GM18867 (cell line): ENCODE measurements at regions not wholly inside any gene's neighbourhood (a gene's known extent, or its start where the extent isn't known, plus 50 kb on each side); places are given as distances from the start of the nearest gene placed in this dataset.

Experiments used
- ATAC-seq: cut with Tn5 transposase; IDR thresholded peaks from one replicate; pipeline ENCODE4 v1.9.1; 2021; ENCODE audit warnings: mild to moderate bottlenecking, moderate library complexity; ENCODE audit not compliant: unreplicated experiment

- ATAC-seq = no peak
These were observed 139.2 kb upstream of the NAMPT start for GRCh38 chr7:106423821-106424475.

- no peak for ATAC-seq
These were observed 138.3 kb upstream of the NAMPT start for GRCh38 chr7:106423111-106423510.

DNA sequence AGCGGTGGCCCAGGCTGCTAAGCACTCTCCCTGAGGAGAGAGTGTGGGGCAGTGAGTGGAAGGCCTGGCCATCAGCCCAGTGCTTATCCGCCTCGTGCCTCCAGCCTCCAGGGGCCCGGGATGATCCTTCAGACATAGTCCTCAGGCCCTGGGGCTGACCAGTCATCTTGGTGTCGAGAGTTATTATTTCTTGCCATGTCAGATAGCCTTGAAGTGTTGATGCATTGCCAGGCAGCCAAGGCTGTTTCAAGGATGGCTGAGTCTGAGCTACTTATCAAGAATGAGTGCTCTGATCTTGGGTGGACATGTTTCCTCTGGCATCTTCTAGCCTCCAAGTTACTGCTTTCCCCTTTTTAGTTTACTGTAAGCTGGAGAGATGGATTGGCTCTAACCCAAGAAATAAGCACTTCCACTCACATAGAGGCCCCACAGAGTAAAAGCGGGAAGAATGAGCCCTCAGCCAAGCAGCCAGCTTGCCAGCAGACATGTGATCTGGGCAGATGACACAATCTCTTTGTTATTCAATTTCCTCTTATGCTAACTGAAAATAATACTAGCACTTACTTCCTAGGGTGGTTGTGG, 136.5 kb upstream of the NAMPT start:
- ATAC-seq = no peak

DNA sequence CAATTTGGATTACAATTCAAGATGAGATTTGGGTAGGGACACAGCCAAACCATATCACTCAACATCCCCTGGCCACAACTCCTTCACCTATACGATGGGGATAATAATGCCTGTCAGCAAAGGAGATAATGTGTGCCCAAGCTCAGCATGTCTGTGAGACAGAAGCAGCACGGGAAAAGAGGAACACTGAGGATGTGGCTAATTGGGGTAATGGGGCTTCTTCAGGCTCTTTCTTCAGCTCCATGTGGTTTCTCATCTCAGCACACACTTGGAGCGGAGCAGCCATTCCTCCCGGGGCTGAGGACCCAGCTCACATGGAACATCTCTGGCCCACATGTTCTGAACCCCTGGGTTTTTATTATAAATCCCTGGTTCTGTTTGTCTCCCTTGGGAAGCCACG, 136.0 kb upstream of the NAMPT start:
- ATAC-seq = no peak

- no peak for ATAC-seq
These were observed 135.4 kb upstream of the NAMPT start for GRCh38 chr7:106420210-106420609.

- no peak for ATAC-seq
These were observed 134.8 kb upstream of the NAMPT start for GRCh38 chr7:106419455-106420182.

DNA sequence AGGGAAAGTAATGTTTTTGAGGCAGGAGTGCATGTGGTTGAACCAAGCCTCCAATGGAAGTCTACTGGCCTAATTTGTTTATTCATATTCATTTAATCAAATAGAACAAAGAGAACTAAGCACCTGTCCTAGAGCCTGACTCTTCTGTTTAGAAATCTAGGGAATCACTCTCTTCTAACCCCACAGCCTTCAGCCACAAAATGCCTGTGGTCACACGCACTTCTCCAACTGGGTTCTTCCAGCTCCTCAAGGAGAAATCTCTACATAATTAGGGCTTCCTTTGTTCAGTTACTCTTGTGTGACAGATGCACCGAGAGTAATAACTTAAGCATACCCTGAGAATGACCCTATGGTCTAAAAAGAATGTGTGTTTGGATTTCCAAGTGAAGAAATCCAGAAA, 133.7 kb upstream of the NAMPT start:
- ATAC-seq = no peak

DNA sequence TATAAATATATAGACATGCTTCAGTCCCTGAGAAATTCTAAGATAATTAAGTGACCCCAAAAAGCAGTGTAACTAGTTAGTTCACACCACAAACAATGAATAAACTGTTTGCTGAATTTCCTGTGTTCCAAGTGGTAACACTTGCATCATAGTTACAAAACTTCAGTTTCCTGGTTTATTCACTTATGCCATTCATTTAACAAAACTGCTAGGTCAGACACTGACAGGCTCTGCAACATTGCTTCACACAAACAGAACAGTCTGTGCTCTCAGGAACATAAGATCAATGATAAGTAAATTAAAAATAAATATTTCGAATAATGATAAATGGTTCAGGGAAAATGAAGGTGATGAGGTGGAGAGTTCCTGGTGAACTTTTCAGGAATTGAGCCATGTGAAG, 133.3 kb upstream of the NAMPT start:
- no peak for ATAC-seq

GRCh38 chr7:106417273-106417902, 132.6 kb upstream of the NAMPT start:
- ATAC-seq = no peak

GRCh38 chr7:106416430-106416829, 131.6 kb upstream of the NAMPT start:
- no peak for ATAC-seq

DNA sequence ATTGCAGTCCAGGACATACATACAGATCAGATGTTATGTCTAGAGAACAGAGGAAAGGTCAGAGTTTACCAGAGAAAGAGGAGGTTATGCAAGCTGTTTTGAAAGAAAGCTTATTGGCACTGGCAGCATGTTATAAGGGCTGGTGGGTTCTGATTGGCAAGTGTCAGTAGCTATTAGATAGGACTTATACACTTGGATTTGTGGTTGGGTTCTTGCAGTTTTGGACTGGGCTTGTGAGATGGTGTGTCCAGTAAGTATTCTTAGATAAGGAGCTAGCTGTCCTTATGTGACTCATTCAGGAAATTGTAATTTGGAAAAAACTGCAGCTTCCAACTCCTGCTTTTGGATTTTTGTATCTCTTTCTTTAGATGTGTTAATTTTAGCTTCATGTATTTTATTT, 130.7 kb upstream of the NAMPT start:
- no peak for ATAC-seq

- ATAC-seq = no peak
These were observed 128.7 kb upstream of the NAMPT start for GRCh38 chr7:106413446-106413845.

DNA sequence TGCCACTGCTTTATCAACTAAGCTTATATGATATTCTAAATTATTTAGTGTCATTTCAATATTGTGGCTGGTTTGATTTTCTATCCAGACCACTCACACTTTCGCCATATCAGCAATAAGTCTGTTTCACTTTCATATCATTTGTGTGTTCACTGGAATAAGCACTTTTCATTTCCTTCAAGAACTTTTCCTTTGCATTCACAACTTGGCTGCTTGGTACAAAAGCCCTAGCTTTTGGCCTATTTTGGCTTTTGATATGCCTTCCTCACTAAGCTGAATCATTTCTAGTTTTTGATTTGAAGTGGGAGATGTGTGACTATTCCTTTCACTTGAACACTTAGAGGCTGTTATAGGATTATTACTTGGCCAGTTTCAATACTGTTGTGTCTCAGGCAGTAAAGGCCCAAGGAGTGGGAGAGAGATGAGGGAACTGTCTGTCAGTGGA, 120.9 kb upstream of the NAMPT start:
- no peak for ATAC-seq

DNA sequence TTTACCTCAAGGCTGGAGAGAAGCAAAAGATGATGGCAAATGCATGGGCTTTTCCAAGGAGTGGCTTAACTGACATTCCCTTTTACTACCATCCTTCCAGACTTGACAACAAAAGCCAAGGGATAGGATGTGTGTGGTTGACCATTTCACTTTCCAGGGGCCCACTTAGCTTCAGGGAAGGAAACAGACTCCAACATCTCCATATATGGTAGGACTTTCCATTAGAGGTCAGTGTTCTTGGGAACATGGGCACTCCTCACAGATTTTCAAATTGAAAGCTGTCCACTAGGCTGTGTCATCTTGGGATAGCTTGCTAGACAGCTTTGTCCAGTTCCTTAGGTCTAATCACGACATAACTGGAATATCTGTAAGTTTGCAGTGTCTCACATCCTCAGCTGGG, 118.1 kb upstream of the NAMPT start:
- no peak for ATAC-seq

GRCh38 chr7:106400923-106401322, 116.1 kb upstream of the NAMPT start:
- ATAC-seq = no peak

DNA sequence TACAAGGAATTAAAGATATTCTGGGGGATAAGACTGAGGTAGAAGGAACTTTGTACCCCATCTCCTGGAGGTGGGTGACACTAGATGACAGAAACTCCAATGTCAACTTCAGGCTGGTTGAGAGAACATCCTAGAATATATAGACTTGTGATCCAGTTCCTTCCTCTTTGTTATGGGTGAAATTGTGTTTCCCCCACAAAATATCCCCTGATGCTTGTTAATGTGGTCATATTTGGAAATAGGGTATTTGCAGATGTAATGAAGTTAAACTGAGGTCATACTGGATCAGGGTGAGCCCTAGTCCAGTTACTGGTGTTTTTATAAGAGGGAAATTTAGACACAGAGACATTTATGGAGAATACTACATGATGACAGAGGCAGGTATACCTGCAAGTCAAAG, 114.0 kb upstream of the NAMPT start:
- ATAC-seq = no peak

- no peak for ATAC-seq
These were observed 113.2 kb upstream of the NAMPT start for GRCh38 chr7:106397994-106398393.

- no peak for ATAC-seq
These were observed 109.7 kb upstream of the NAMPT start for GRCh38 chr7:106394526-106394925.

DNA sequence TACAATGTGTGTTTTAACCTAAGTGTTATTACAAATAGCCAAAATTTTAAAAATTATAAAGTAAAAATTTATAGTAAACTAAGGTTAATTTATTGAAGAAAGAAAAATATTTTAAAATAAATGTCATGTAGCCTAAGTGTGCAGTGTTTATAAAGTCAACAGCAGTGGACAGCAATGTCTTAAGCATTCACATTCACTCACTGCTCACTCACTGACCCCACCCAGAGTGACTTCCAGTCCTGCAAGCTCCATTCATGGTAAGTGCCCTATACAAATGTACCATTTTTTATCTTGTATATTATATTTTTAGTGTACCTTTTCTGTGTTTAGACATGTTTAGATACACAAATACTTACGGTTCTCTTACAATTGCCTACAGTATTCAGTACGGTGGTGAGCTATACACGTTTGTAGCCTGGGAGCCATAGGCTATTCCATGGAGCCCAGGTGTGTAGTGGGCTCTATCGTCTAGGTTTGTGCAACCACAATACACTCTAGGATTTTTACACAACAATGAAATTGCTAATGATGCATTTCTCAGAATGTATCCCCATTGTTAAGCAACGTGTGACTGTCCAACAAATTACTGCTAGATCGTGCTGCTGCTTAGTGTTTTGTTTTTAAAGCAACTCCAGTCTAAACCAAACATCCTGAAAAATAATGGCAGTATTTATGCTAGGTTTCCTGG, 108.9 kb upstream of the NAMPT start:
- ATAC-seq = no peak

DNA sequence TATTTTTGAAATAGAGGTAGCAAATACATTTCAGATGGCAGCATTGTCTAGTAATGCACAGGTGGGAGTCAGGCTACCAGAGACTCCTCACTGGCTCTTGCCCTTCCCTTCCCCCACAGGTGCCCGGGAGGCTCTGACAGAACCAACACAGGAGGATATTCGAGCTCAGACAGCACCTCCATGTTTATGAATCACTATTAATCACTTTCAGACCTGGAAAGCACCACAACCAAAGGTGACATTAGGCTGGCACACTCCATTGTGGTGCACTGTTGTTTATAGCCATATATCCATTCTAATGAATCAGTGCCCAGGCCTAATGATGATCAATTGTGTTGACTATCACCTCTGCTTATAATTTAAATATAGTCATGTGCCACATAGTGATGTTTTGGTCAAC, 107.8 kb upstream of the NAMPT start:
- ATAC-seq = no peak

- ATAC-seq = no peak
These were observed 107.4 kb upstream of the NAMPT start for GRCh38 chr7:106392144-106392543.
